Erythroblast (primary cell): ENCODE measurements at regions not wholly inside any gene's neighbourhood (a gene's known extent, or its start where the extent isn't known, plus 50 kb on each side); places are given as distances from the start of the nearest gene placed in this dataset.

Experiments used
- GATA1 ChIP-seq: IDR thresholded peaks from 2 replicates; pipeline ENCODE4 v1.6.1; 2011; ENCODE audit warnings: low read depth, mild to moderate bottlenecking, control low read depth, low read length, moderate library complexity
- POLR2A ChIP-seq: IDR thresholded peaks from 2 replicates; pipeline ENCODE4 v1.6.1; 2011; ENCODE audit warnings: mild to moderate bottlenecking, low read length

DNA sequence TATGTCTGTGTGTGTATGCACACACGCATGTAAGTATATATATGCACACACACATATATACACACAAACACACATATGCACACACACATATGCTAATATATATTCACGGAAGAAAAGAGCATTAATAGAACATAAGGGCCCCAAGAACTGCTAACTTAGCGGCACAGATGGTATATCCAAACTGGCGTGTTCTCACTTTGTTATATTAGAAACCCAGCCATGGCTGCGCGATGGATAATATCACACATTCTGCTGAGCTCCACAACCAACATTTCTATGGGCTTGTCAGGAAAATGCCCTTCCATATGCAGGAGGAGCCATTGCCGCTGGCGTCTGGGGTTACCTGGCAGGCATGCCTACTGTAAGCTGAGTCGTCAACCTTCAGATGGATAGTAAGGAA lies 122.1 kb downstream of the TTLL2 start:
- TF ChIP-seq POLR2A, result no peak
- no peak for TF ChIP-seq GATA1
